ENCODE measurements at regions not wholly inside any gene's neighbourhood (a gene's known extent, or its start where the extent isn't known, plus 50 kb on each side); places are given as distances from the start of the nearest gene placed in this dataset.

DNA sequence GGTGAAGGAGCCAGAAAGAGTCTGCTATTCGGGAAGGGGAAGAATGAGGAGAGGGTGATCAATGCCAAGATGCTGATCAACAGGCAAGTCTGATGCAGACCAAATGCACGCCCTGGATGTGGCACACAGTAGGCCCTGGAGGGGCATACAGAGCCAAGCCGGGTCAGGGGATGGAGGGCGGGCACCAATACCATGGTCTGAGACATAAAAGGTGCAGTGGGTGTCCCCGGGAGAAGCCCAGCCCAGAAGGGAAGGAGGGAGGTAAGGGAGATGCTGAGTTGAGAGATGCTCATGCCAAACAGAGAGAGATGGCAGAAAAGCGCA, 66.6 kb upstream of the ID2 start:
- TF ChIP-seq, protein P1, sequence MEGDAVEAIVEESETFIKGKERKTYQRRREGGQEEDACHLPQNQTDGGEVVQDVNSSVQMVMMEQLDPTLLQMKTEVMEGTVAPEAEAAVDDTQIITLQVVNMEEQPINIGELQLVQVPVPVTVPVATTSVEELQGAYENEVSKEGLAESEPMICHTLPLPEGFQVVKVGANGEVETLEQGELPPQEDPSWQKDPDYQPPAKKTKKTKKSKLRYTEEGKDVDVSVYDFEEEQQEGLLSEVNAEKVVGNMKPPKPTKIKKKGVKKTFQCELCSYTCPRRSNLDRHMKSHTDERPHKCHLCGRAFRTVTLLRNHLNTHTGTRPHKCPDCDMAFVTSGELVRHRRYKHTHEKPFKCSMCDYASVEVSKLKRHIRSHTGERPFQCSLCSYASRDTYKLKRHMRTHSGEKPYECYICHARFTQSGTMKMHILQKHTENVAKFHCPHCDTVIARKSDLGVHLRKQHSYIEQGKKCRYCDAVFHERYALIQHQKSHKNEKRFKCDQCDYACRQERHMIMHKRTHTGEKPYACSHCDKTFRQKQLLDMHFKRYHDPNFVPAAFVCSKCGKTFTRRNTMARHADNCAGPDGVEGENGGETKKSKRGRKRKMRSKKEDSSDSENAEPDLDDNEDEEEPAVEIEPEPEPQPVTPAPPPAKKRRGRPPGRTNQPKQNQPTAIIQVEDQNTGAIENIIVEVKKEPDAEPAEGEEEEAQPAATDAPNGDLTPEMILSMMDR (IDR thresholded peaks at IDR 0.05): no peak
- no peak for TF ChIP-seq POLR2A (IDR thresholded peaks at IDR 0.05)
- Histone ChIP-seq H3K27ac (peak overlapping the region in 1 of 12 donors; percentile 24), H3K9me3 (peaks cover 0 to 3% (median 0%) of the 10 kb centered on the region in 12 donors), H3K36me3 (no peaks in the 10 kb centered on the region), H3K27me3 (peaks cover 0 to 2% (median 0%) of the 10 kb centered on the region in 9 donors), H3K4me3 (no peak overlapping the region), H3K4me1 (peaks cover 0 to 12% (median 2%) of the 10 kb centered on the region in 12 donors)
- 93 to 95% (median 94%) methylated on average over 6 of the region's 6 CpGs for WGBS, 4 donors
- DNase-seq (no peak), ATAC-seq (peak in 2 of 4 donors; percentile 10 to 15)
- intact Hi-C loops (cut with DNase I): no loop called here

DNA sequence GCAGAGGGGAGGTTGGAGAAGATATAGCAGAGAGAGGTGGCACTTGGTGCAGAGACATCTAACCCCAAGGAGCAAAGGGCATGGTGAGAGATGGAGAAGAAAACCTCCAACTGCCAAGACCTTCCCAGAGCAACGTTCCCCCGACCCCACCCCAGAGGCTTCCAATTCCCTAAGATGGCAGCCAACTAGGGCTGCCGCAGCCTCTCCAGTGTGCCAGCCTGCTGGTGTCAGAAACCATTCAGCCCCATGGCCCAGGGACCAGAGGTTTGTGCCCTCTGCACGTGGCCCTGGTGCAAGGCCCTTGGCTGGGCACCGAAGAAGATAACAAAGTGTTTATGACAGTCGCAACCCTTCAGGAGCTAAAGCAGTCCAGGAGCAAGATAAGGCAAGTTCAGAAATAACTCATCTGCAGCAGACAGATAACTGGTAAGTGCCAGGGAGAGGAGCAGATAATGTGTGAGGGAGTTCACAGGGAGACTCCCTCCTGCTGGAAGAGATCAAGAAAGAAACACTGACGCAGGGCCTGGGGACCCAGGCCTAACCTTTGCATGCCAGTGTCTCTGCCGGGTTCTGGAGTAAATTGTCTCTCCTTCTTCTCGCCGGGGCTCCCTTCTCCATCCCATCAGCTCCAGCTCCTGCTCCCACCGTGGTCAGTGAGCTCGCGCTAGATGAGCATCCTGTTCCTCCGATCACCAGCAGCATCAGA, 66.1 kb upstream of the ID2 start:
- H3K36me3 ChIP-seq: no peaks in the 10 kb centered on the region
- intact Hi-C loops (cut with DNase I): no loop called here
- ATAC-seq: peak; percentile 69 to 89 (median 83)
- peak in 1 of 5 donors; percentile 61 for DNase-seq
- TF ChIP-seq, protein P1 (IDR thresholded peaks at IDR 0.05): no peak
- no peak for TF ChIP-seq POLR2A (IDR thresholded peaks at IDR 0.05)
- no peak overlapping the region for H3K4me3 ChIP-seq
- peaks cover 0 to 2% (median 0%) of the 10 kb centered on the region in 9 donors for H3K27me3 ChIP-seq
- peaks cover 0 to 12% (median 4%) of the 10 kb centered on the region in 12 donors for H3K4me1 ChIP-seq
- peak overlapping the region in 1 of 12 donors; percentile 24 for H3K27ac ChIP-seq
- WGBS, 4 donors: 54 to 68% (median 60%) methylated on average over 13 to 14 of the region's 14 CpGs
- peaks cover 0 to 3% (median 0%) of the 10 kb centered on the region in 12 donors for H3K9me3 ChIP-seq

DNA sequence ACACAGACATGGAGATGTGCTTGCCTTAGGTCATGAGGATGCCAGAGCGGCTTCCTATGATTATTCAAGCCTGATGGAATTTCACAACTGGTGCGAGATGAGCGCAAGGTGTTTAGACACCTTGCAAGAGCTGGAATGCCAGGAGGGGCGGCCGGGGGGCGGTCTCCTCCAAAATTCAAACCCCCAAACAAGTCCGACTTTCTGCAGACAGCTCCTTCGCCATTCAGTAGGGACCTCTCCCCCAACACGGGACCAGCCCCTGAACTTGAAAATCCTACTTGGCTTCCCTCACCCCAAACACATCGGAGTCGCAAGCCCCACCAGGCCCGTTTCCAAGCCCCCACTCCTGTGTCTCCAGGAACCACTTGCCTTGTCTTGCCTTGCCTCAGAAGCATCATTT, 64.8 kb upstream of the ID2 start:
- H3K4me1 ChIP-seq: peaks cover 0 to 14% (median 4%) of the 10 kb centered on the region in 12 donors
- no peak for DNase-seq
- intact Hi-C loops (cut with DNase I): no loop called here
- H3K9me3 ChIP-seq: peaks cover 0 to 3% (median 0%) of the 10 kb centered on the region in 12 donors
- no peak overlapping the region for H3K27ac ChIP-seq
- no peak for ATAC-seq
- TF ChIP-seq POLR2A (IDR thresholded peaks at IDR 0.05): no peak
- TF ChIP-seq, protein P1 (IDR thresholded peaks at IDR 0.05): no peak
- no peak overlapping the region for H3K4me3 ChIP-seq
- 92 to 97% (median 94%) methylated on average over 12 of the region's 12 CpGs for WGBS, 4 donors
- H3K27me3 ChIP-seq: peaks cover 0 to 2% (median 0%) of the 10 kb centered on the region in 9 donors
- H3K36me3 ChIP-seq: no peaks in the 10 kb centered on the region

- H3K9me3 ChIP-seq: peaks cover 0 to 3% (median 0%) of the 10 kb centered on the region in 12 donors
- 89 to 93% (median 93%) methylated on average over 8 of the region's 8 CpGs for WGBS, 4 donors
- H3K27me3 ChIP-seq: peaks cover 0 to 2% (median 0%) of the 10 kb centered on the region in 9 donors
- intact Hi-C loops (cut with DNase I): no loop called here
- peaks cover 0 to 14% (median 4%) of the 10 kb centered on the region in 12 donors for H3K4me1 ChIP-seq
- no peak overlapping the region for H3K4me3 ChIP-seq
- TF ChIP-seq, protein P1 (IDR thresholded peaks at IDR 0.05): no peak
- no peak for TF ChIP-seq POLR2A (IDR thresholded peaks at IDR 0.05)
- no peak overlapping the region for H3K27ac ChIP-seq
- DNase-seq (no peak), ATAC-seq (no peak)
- H3K36me3 ChIP-seq: no peaks in the 10 kb centered on the region
Observed at GRCh38 chr2:8617590-8617989, 64.3 kb upstream of the ID2 start.

All from heart left ventricle (tissue), 16 donors.